K562 (cell line): ENCODE measurements at regions not wholly inside any gene's neighbourhood (a gene's known extent, or its start where the extent isn't known, plus 50 kb on each side); places are given as distances from the start of the nearest gene placed in this dataset.

Experiments used
- ADNP ChIP-seq: fragments of 200-800 bp; sonication (Bioruptor generic); IDR thresholded peaks from 2 replicates; pipeline ENCODE4 v1.6.1; 2016; ENCODE audit warnings: missing genetic modification characterization, missing compliant biosample characterization
- CBX8 ChIP-seq: fragments of 200-600 bp; sonication (generic); IDR thresholded peaks from 2 replicates; pipeline ENCODE4 v1.6.1; 2012; ENCODE audit warnings: borderline replicate concordance, mixed run types, low read depth, mild to moderate bottlenecking, moderate library complexity, mixed read lengths, low read length, control low read depth, inconsistent platforms; ENCODE audit not compliant: poor library complexity, severe bottlenecking; ENCODE audit errors: extremely low read depth
- CREB1 ChIP-seq, 2 experiments: sonication (generic) in 1 of 2; formaldehyde crosslinking in 1 of 2; IDR thresholded peaks; 2 replicates each; pipeline versions ENCODE4 v1.6.1 to v1.8.0; 2012 to 2022; ENCODE audit warnings: inconsistent platforms in 1 of 2, mild to moderate bottlenecking in 1 of 2, missing genetic modification reagents in 1 of 2, moderate library complexity in 1 of 2
- GMEB1 ChIP-seq: fragments of 250-450 bp; sonication (Bioruptor Pico); IDR thresholded peaks from 2 replicates; pipeline ENCODE4 v1.4.0; 2020; ENCODE audit warnings: mild to moderate bottlenecking
- HDAC8 ChIP-seq: fragments of 450-650 bp; IDR thresholded peaks from 2 replicates; pipeline ENCODE4 v1.6.1; 2016; ENCODE audit warnings: mild to moderate bottlenecking, missing genetic modification characterization, moderate library complexity, missing compliant biosample characterization
- HMGN3 ChIP-seq: IDR thresholded peaks from 2 replicates; pipeline ENCODE4 v1.6.1; 2011; ENCODE audit warnings: borderline replicate concordance, low read depth, mild to moderate bottlenecking, mixed read lengths, low read length; ENCODE audit not compliant: insufficient read length; ENCODE audit errors: extremely low read depth
- KLF10 ChIP-seq: fragments of 250-450 bp; sonication (Bioruptor Pico); IDR thresholded peaks from 2 replicates; pipeline ENCODE4 v1.6.1; 2021; ENCODE audit warnings: matching md5 sums
- NR3C1 ChIP-seq: sonication (generic); formaldehyde crosslinking; IDR thresholded peaks from 2 replicates; pipeline ENCODE4 v1.8.1; 2022; ENCODE audit warnings: missing genetic modification reagents
- NR4A1 ChIP-seq, 2 experiments: fragments of 250-450 bp in 1 of 2; fragments of 450-650 bp in 1 of 2; sonication (Bioruptor Pico) in 1 of 2; IDR thresholded peaks; 2 replicates each; pipeline versions ENCODE4 v1.4.0 to v1.6.1; 2016 to 2020; ENCODE audit warnings: mild to moderate bottlenecking in 2 of 2, missing compliant biosample characterization in 1 of 2, missing genetic modification characterization in 1 of 2, moderate library complexity in 1 of 2
- PYGO2 ChIP-seq: fragments of 450-650 bp; IDR thresholded peaks from 2 replicates; pipeline ENCODE4 v1.6.1; 2016; ENCODE audit warnings: mild to moderate bottlenecking, missing genetic modification characterization, moderate library complexity, missing compliant biosample characterization
- SIRT6 ChIP-seq: IDR thresholded peaks from one replicate; pipeline ENCODE4 v1.6.1; 2012; ENCODE audit warnings: low read depth, mild to moderate bottlenecking, control low read depth, inconsistent platforms, low read length, moderate library complexity
- SNIP1 ChIP-seq: fragments of 450-650 bp; IDR thresholded peaks from 2 replicates; pipeline ENCODE4 v1.7.1; 2017; ENCODE audit warnings: low read depth, mild to moderate bottlenecking
- TCF3 ChIP-seq: sonication (generic); formaldehyde crosslinking; IDR thresholded peaks from 2 replicates; pipeline ENCODE4 v1.4.0; 2020; ENCODE audit warnings: mild to moderate bottlenecking, missing genetic modification reagents
- ZNF224 ChIP-seq: sonication (generic); formaldehyde crosslinking; IDR thresholded peaks from 2 replicates; pipeline ENCODE4 v1.8.0; 2022; ENCODE audit warnings: mild to moderate bottlenecking, missing genetic modification reagents
- ZNF280B ChIP-seq: fragments of 250-450 bp; sonication (Bioruptor Pico); IDR thresholded peaks from 2 replicates; pipeline ENCODE4 v1.5.1; 2021; ENCODE audit warnings: mild to moderate bottlenecking
- ZNF583 ChIP-seq: fragments of 250-450 bp; sonication (Bioruptor Pico); IDR thresholded peaks from 2 replicates; pipeline ENCODE4 v1.4.0; 2020
- TF ChIP-seq, protein P1 (sequence below): fragments of 200-800 bp; sonication (Bioruptor generic); IDR thresholded peaks from 2 replicates; pipeline ENCODE4 v1.6.1; 2017; ENCODE audit warnings: missing genetic modification characterization, missing compliant biosample characterization
- TF ChIP-seq, protein P2 (sequence below), 3 experiments: fragments of 200-800 bp in 1 of 3; fragments of 250-450 bp in 1 of 3; fragments of 450-650 bp in 1 of 3; sonication (Bioruptor Pico) in 1 of 3; sonication (Bioruptor generic) in 1 of 3; formaldehyde crosslinking in 1 of 3; IDR thresholded peaks; 2 replicates each; pipeline versions ENCODE4 v1.6.1 to v1.8.0; 2016 to 2022; ENCODE audit warnings: mild to moderate bottlenecking in 2 of 3, missing genetic modification characterization in 2 of 3, missing compliant biosample characterization in 1 of 3, moderate library complexity in 1 of 3
- TF ChIP-seq, protein P3 (sequence below): sonication (generic); formaldehyde crosslinking; IDR thresholded peaks from 2 replicates; pipeline ENCODE4 v1.8.0; 2022; ENCODE audit warnings: mild to moderate bottlenecking, missing genetic modification reagents

- TF ChIP-seq ZNF583 (CRISPR knock-in tag), result no peak
- TF ChIP-seq TCF3, result peak; percentile 97
- no peak for TF ChIP-seq KLF10 (CRISPR knock-in tag)
- no peak for TF ChIP-seq NR4A1 (CRISPR knock-in tag; IDR thresholded peaks at IDR 0.05)
- no peak for TF ChIP-seq NR4A1 (tag; IDR thresholded peaks at IDR 0.05)
- TF ChIP-seq CBX8, result no peak
- TF ChIP-seq, protein P1, sequence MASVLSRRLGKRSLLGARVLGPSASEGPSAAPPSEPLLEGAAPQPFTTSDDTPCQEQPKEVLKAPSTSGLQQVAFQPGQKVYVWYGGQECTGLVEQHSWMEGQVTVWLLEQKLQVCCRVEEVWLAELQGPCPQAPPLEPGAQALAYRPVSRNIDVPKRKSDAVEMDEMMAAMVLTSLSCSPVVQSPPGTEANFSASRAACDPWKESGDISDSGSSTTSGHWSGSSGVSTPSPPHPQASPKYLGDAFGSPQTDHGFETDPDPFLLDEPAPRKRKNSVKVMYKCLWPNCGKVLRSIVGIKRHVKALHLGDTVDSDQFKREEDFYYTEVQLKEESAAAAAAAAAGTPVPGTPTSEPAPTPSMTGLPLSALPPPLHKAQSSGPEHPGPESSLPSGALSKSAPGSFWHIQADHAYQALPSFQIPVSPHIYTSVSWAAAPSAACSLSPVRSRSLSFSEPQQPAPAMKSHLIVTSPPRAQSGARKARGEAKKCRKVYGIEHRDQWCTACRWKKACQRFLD (CRISPR knock-in tag), result peak; percentile 58
- TF ChIP-seq ADNP, result no peak
- TF ChIP-seq, protein P2, sequence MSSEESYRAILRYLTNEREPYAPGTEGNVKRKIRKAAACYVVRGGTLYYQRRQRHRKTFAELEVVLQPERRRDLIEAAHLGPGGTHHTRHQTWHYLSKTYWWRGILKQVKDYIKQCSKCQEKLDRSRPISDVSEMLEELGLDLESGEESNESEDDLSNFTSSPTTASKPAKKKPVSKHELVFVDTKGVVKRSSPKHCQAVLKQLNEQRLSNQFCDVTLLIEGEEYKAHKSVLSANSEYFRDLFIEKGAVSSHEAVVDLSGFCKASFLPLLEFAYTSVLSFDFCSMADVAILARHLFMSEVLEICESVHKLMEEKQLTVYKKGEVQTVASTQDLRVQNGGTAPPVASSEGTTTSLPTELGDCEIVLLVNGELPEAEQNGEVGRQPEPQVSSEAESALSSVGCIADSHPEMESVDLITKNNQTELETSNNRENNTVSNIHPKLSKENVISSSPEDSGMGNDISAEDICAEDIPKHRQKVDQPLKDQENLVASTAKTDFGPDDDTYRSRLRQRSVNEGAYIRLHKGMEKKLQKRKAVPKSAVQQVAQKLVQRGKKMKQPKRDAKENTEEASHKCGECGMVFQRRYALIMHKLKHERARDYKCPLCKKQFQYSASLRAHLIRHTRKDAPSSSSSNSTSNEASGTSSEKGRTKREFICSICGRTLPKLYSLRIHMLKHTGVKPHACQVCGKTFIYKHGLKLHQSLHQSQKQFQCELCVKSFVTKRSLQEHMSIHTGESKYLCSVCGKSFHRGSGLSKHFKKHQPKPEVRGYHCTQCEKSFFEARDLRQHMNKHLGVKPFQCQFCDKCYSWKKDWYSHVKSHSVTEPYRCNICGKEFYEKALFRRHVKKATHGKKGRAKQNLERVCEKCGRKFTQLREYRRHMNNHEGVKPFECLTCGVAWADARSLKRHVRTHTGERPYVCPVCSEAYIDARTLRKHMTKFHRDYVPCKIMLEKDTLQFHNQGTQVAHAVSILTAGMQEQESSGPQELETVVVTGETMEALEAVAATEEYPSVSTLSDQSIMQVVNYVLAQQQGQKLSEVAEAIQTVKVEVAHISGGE (CRISPR knock-in tag; IDR thresholded peaks at IDR 0.05), result peak in 1 of 3 experiments; percentile 46; a peak in 1 of 6 replicates
- TF ChIP-seq SNIP1, result no peak
- no peak for TF ChIP-seq HMGN3
- TF ChIP-seq GMEB1 (CRISPR knock-in tag), result no peak
- TF ChIP-seq, protein P3, sequence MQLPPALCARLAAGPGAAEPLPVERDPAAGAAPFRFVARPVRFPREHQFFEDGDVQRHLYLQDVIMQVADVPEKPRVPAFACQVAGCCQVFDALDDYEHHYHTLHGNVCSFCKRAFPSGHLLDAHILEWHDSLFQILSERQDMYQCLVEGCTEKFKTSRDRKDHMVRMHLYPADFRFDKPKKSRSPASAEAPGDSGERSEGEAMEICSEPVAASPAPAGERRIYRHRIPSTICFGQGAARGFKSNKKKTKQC (CRISPR knock-in tag), result no peak
- TF ChIP-seq SIRT6, result no peak
- TF ChIP-seq ZNF280B, result no peak
- TF ChIP-seq ZNF224, result no peak
- peak; percentile 66; the same call in 1 of the 2 replicates for TF ChIP-seq CREB1 (IDR thresholded peaks at IDR 0.05)
- TF ChIP-seq CREB1 (CRISPR knock-in tag; IDR thresholded peaks at IDR 0.05), result no peak
- no peak for TF ChIP-seq PYGO2 (tag)
- no peak for TF ChIP-seq NR3C1
- no peak for TF ChIP-seq HDAC8 (tag)
These were observed 585.2 kb downstream of the NTRK3 start (continued) for GRCh38 chr15:87671289-87671688.
